ENCODE measurements at regions not wholly inside any gene's neighbourhood (a gene's known extent, or its start where the extent isn't known, plus 50 kb on each side); places are given as distances from the start of the nearest gene placed in this dataset.

DNA sequence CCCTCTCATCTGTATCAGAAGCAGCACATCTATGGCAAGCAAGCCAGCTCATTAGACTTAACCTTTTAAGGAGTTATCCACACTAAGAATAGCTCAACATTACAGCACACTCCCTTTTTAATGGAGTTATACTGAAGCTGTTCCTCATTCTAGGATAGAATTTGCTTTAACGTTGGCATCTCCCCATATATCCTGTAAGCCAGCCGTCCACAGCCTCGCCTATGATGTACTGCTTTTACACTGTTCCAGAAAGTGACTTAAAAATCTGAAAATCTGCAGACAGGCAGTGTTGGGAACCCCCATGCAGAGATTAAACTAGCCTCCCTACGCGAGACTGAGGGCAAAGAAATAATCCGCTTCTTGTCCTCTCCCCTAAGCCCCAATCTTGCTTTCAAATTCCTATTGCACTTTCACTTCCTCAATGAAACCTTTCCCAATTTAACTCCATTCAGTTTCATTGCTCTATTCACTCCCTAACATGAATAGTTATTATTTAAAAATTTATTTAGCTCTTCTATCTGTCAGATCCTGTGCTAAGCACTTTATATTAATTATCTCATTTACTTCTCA, 225.0 kb downstream of the BLID start:
- peak overlapping the region in 1 of 12 donors; percentile 27 for H3K27ac ChIP-seq
- 80 to 84% (median 81%) methylated on average over 6 of the region's 6 CpGs for WGBS, 4 donors
- H3K4me3 ChIP-seq: no peak overlapping the region
- H3K9me3 ChIP-seq: no peaks in the 10 kb centered on the region
- no peaks in the 10 kb centered on the region for H3K27me3 ChIP-seq
- ATAC-seq: peak in 1 of 4 donors; percentile 10
- H3K36me3 ChIP-seq: no peaks in the 10 kb centered on the region
- TF ChIP-seq, protein P1, sequence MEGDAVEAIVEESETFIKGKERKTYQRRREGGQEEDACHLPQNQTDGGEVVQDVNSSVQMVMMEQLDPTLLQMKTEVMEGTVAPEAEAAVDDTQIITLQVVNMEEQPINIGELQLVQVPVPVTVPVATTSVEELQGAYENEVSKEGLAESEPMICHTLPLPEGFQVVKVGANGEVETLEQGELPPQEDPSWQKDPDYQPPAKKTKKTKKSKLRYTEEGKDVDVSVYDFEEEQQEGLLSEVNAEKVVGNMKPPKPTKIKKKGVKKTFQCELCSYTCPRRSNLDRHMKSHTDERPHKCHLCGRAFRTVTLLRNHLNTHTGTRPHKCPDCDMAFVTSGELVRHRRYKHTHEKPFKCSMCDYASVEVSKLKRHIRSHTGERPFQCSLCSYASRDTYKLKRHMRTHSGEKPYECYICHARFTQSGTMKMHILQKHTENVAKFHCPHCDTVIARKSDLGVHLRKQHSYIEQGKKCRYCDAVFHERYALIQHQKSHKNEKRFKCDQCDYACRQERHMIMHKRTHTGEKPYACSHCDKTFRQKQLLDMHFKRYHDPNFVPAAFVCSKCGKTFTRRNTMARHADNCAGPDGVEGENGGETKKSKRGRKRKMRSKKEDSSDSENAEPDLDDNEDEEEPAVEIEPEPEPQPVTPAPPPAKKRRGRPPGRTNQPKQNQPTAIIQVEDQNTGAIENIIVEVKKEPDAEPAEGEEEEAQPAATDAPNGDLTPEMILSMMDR (IDR thresholded peaks at IDR 0.05): no peak
- TF ChIP-seq POLR2A (IDR thresholded peaks at IDR 0.05): no peak
- intact Hi-C loops (cut with DNase I): no loop called here
- DNase-seq: no peak
- peaks cover 0 to 49% (median 9%) of the 10 kb centered on the region in 12 donors for H3K4me1 ChIP-seq

DNA sequence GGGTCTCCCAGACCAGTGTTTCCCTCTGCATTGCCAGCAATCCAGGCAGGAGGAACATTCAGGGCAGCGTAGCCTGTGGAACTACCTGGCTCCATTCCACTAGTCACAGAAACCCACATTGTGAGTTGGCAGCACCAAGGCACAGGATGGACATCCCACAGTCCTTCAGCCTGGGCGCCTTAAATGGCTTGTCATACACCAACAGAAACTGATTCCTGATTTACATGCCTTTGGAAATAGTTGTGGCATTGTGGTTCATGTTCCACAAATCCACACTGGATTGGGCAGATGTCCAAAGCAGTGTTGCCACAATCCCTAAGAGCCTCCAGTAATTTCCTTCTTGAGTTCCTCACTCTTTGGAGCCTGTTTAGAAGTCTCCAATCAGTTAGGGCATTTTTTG, 225.6 kb downstream of the BLID start:
- ATAC-seq (peak; percentile 28 to 42 (median 40)), DNase-seq (no peak)
- no peak for TF ChIP-seq POLR2A (IDR thresholded peaks at IDR 0.05)
- H3K4me1 ChIP-seq: peaks cover 0 to 48% (median 10%) of the 10 kb centered on the region in 12 donors
- intact Hi-C loops (cut with DNase I): no loop called here
- H3K27me3 ChIP-seq: no peaks in the 10 kb centered on the region
- no peaks in the 10 kb centered on the region for H3K36me3 ChIP-seq
- H3K4me3 ChIP-seq: no peak overlapping the region
- WGBS, 4 donors: 65 to 81% (median 67%) methylated on average over 2 of the region's 2 CpGs
- H3K9me3 ChIP-seq: no peaks in the 10 kb centered on the region
- H3K27ac ChIP-seq: peak overlapping the region in 1 of 12 donors; percentile 27

DNA sequence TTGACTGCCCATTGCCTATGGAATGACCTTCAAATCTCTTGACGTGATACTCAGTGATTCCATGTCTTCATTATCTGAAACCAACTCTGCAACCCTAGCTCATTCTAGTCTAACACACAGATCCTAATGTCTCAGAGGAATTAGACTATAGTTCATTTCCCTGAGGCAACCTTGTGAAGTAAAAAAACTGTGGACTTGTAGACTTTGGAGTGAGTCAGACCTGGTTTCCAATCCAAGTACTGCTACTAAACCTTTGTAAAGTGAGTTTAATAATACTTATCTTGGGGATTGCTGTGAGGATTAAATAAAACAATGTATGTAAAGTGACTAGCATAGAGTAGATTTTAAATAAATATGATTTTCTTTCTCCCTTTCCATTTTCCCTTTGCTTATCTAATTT, 226.1 kb downstream of the BLID start:
- TF ChIP-seq, protein P1 (IDR thresholded peaks at IDR 0.05): no peak
- no peak for TF ChIP-seq POLR2A (IDR thresholded peaks at IDR 0.05)
- DNase-seq (no peak), ATAC-seq (no peak)
- H3K27ac ChIP-seq: no peak overlapping the region
- H3K36me3 ChIP-seq: no peaks in the 10 kb centered on the region
- no peak overlapping the region for H3K4me3 ChIP-seq
- H3K4me1 ChIP-seq: peaks cover 0 to 48% (median 10%) of the 10 kb centered on the region in 12 donors
- H3K9me3 ChIP-seq: no peaks in the 10 kb centered on the region
- intact Hi-C loops (cut with DNase I): no loop called here
- WGBS, 4 donors: 84 to 91% (median 88%) methylated on average over 1 of the region's 1 CpG
- H3K27me3 ChIP-seq: no peaks in the 10 kb centered on the region

DNA sequence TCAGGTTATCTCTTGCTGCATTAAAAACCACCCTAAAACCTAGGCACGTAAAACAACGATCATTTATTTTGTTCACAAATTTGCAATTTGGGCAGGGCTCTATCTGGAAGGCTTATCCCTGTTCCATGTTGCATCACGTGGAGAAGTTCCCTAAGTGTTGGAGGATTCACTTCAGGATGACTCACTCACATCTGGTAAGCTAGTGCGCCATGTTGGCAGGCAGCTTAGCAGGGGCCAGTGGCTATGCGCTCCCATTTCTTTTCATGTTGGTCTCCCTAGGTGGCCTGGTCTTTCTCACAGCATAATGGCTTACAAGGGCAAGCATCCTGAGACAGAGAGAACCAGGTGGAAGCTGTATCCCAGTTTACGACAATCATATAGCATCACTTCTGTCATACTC, 226.8 kb downstream of the BLID start:
- H3K27me3 ChIP-seq: no peaks in the 10 kb centered on the region
- TF ChIP-seq, protein P1 (IDR thresholded peaks at IDR 0.05): no peak
- no peak for TF ChIP-seq POLR2A (IDR thresholded peaks at IDR 0.05)
- WGBS, 4 donors: 81 to 99% (median 96%) methylated on average over 6 of the region's 6 CpGs
- no peak for DNase-seq
- no peak for ATAC-seq
- peaks cover 0 to 48% (median 10%) of the 10 kb centered on the region in 12 donors for H3K4me1 ChIP-seq
- no peaks in the 10 kb centered on the region for H3K9me3 ChIP-seq
- H3K4me3 ChIP-seq: no peak overlapping the region
- intact Hi-C loops (cut with DNase I): no loop called here
- no peaks in the 10 kb centered on the region for H3K36me3 ChIP-seq
- H3K27ac ChIP-seq: no peak overlapping the region
